ENCODE measurements at regions not wholly inside any gene's neighbourhood (a gene's known extent, or its start where the extent isn't known, plus 50 kb on each side); places are given as distances from the start of the nearest gene placed in this dataset.
"Not testable (repeated sequence)": the region's sequence is repeated elsewhere in the genome, so short reads cannot be mapped to it uniquely, and the experiment has no call there.

DNA sequence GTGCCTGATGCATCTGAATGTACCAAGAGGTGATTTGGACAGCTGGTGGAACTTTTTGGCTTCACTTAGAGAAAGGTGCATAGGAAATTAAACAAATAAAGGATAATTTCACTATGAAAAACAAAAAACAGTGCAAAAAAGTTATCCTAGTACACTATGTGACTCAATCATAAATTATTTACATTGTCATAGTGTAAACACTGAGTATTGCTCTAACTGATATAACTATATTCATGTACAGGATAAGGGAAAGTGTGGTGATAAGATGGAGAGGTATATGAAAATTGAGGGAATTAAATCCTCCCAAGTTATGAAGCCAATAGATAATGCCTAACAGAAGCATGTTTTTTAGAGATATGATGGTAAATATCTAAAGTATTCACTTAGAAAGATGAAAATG lies 50.2 kb upstream of the CPNE4 start:
- ChIA-PET POLR2A (no interaction called here), CTCF (no interaction called here)
- no peak for DNase-seq
- H3K9me3 Mint-ChIP-seq, result no peaks in the 10 kb centered on the region
- H3K36me3 Mint-ChIP-seq (ENCODE audit: low read depth), result no peaks in the 10 kb centered on the region
- no peak overlapping the region for H3K27ac Mint-ChIP-seq
- no peaks in the 10 kb centered on the region for H3K27me3 Mint-ChIP-seq
- no peaks in the 10 kb centered on the region for H3K4me1 Mint-ChIP-seq
- no peak overlapping the region for H3K4me3 Mint-ChIP-seq

- H3K4me1 Mint-ChIP-seq, result no peaks in the 10 kb centered on the region
- DNase-seq, result no peak
- POLR2A ChIA-PET, result no interaction called here
- H3K27ac Mint-ChIP-seq, result no peak overlapping the region
- CTCF ChIA-PET, result no interaction called here
- H3K36me3 Mint-ChIP-seq (ENCODE audit: low read depth), result no peaks in the 10 kb centered on the region
- H3K27me3 Mint-ChIP-seq, result no peaks in the 10 kb centered on the region
- H3K9me3 Mint-ChIP-seq, result no peaks in the 10 kb centered on the region
- no peak overlapping the region for H3K4me3 Mint-ChIP-seq
These were observed 52.5 kb upstream of the CPNE4 start for GRCh38 chr3:132087356-132087755.

GRCh38 chr3:132088291-132088690 lies 53.5 kb upstream of the CPNE4 start:
- Mint-ChIP-seq H3K27me3 (no peaks in the 10 kb centered on the region), H3K9me3 (no peaks in the 10 kb centered on the region), H3K36me3 (ENCODE audit: low read depth) (no peaks in the 10 kb centered on the region), H3K27ac (no peak overlapping the region), H3K4me1 (no peaks in the 10 kb centered on the region), H3K4me3 (no peak overlapping the region)
- ChIA-PET CTCF (no interaction called here), POLR2A (no interaction called here)
- no peak for DNase-seq

DNA sequence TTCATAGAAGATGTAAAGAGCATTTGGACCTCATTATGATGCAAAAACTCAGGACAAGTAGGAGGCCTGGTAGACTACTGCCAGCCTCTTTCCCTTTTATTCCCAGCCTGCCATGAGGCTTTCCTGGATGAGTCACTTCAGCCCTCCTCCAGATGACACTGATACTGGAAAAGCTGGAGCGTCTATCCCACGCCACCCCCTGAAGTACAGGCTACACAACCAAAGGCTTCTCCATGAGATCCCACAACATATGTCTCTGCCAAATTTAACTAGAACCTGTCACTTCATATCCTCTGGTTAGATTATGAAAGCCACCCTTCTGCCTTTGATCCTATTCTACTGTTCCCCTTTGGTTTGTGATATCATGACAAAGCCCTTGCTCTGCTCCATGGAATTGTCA lies 56.1 kb upstream of the CPNE4 start:
- POLR2A ChIA-PET, result no interaction called here
- no peak overlapping the region for H3K27ac Mint-ChIP-seq
- H3K36me3 Mint-ChIP-seq (ENCODE audit: low read depth), result no peaks in the 10 kb centered on the region
- H3K27me3 Mint-ChIP-seq, result no peaks in the 10 kb centered on the region
- H3K4me1 Mint-ChIP-seq, result no peaks in the 10 kb centered on the region
- H3K4me3 Mint-ChIP-seq, result no peak overlapping the region
- H3K9me3 Mint-ChIP-seq, result no peaks in the 10 kb centered on the region
- CTCF ChIA-PET, result no interaction called here
- no peak for DNase-seq

GRCh38 chr3:132116601-132117000 lies 81.8 kb upstream of the CPNE4 start:
- H3K27me3 Mint-ChIP-seq, result no peaks in the 10 kb centered on the region
- no peaks in the 10 kb centered on the region for H3K4me1 Mint-ChIP-seq
- no peak overlapping the region for H3K27ac Mint-ChIP-seq
- ChIA-PET CTCF (no interaction called here), POLR2A (no interaction called here)
- DNase-seq, result no peak
- no peaks in the 10 kb centered on the region for H3K9me3 Mint-ChIP-seq
- no peak overlapping the region for H3K4me3 Mint-ChIP-seq
- H3K36me3 Mint-ChIP-seq (ENCODE audit: low read depth), result no peaks in the 10 kb centered on the region

DNA sequence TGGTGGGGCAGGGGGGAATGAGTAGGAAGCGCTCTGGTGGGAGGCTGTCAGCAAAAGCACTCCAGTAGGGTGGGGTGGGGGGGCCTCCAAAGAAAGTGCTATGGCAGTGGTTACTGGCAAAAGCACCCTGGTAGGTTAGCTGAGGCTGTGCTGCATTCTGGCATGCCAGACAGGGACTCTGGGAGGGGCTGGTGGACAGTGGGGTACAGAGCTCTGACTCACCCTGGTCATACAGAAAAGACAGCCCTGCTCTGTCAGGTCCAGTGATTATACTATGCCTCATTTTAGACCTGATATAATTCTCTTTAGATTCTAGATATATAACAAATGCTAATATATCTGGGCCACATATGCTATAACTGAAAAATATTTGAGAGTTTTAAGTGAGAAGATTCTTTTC lies 82.8 kb upstream of the CPNE4 start:
- ChIA-PET CTCF (no interaction called here), POLR2A (no interaction called here)
- Mint-ChIP-seq H3K36me3 (ENCODE audit: low read depth) (no peaks in the 10 kb centered on the region), H3K9me3 (no peaks in the 10 kb centered on the region), H3K27me3 (no peaks in the 10 kb centered on the region), H3K4me3 (no peak overlapping the region), H3K27ac (no peak overlapping the region), H3K4me1 (no peaks in the 10 kb centered on the region)
- no peak for DNase-seq

DNA sequence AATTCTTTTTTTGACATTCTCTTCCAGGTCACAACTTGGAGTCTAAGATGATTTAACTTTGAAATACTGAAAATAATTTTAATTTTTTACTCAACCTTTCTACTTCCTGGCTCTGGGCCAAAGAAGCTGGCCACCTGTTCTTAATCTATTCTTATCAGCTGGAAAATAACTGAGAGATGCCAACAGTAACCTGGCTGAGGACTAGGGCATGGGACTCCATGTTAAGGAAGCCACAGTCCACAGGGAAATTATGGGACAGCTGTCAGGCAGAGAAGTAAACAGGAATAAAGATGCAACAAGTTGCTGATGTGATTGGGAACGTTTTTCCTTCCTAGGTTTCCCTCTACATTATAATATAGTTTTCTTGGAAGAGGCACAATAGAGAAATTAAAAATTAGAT lies 84.7 kb upstream of the CPNE4 start:
- CTCF ChIA-PET, result no interaction called here
- no peak for DNase-seq
- H3K4me3 Mint-ChIP-seq, result no peak overlapping the region
- H3K27ac Mint-ChIP-seq, result no peak overlapping the region
- H3K27me3 Mint-ChIP-seq, result no peaks in the 10 kb centered on the region
- no peaks in the 10 kb centered on the region for H3K9me3 Mint-ChIP-seq
- no peaks in the 10 kb centered on the region for H3K36me3 Mint-ChIP-seq (ENCODE audit: low read depth)
- H3K4me1 Mint-ChIP-seq, result no peaks in the 10 kb centered on the region
- POLR2A ChIA-PET, result no interaction called here

GRCh38 chr3:132124096-132124495 lies 89.3 kb upstream of the CPNE4 start:
- no peak for DNase-seq
- H3K4me1 Mint-ChIP-seq, result no peaks in the 10 kb centered on the region
- CTCF ChIA-PET, result no interaction called here
- no peaks in the 10 kb centered on the region for H3K36me3 Mint-ChIP-seq (ENCODE audit: low read depth)
- no peaks in the 10 kb centered on the region for H3K27me3 Mint-ChIP-seq
- no peaks in the 10 kb centered on the region for H3K9me3 Mint-ChIP-seq
- no peak overlapping the region for H3K27ac Mint-ChIP-seq
- no peak overlapping the region for H3K4me3 Mint-ChIP-seq
- POLR2A ChIA-PET, result no interaction called here

- H3K27ac Mint-ChIP-seq, result no peak overlapping the region
- H3K27me3 Mint-ChIP-seq, result no peaks in the 10 kb centered on the region
- DNase-seq, result no peak
- no peaks in the 10 kb centered on the region for H3K4me1 Mint-ChIP-seq
- POLR2A ChIA-PET, result no interaction called here
- no peaks in the 10 kb centered on the region for H3K9me3 Mint-ChIP-seq
- CTCF ChIA-PET, result no interaction called here
- H3K4me3 Mint-ChIP-seq, result no peak overlapping the region
- no peaks in the 10 kb centered on the region for H3K36me3 Mint-ChIP-seq (ENCODE audit: low read depth)
These were observed 90.0 kb upstream of the CPNE4 start for GRCh38 chr3:132124651-132125284.

DNA sequence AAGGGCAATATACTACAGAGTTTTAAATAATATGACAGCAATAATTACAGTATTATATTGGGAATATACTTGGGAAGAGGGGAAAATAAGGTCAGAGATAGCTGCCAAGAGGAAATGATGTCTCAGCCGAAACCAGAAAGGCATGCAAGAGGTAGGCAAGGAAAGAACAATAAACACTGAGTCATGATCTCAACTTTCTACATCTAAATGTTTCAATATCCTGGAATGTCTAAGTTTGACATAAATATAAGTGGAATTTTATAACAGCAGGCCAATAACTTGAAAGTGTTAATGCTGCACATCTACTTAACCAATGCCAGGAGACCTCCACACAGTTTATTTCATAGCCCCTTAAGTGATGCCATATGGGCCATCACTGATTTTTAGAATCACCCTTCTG lies 99.8 kb upstream of the CPNE4 start:
- H3K4me1 Mint-ChIP-seq, result no peaks in the 10 kb centered on the region
- H3K4me3 Mint-ChIP-seq, result no peak overlapping the region
- H3K9me3 Mint-ChIP-seq, result no peaks in the 10 kb centered on the region
- no peak for DNase-seq
- ChIA-PET CTCF (no interaction called here), POLR2A (no interaction called here)
- no peaks in the 10 kb centered on the region for H3K27me3 Mint-ChIP-seq
- H3K36me3 Mint-ChIP-seq (ENCODE audit: low read depth), result no peaks in the 10 kb centered on the region
- H3K27ac Mint-ChIP-seq, result no peak overlapping the region

- CTCF ChIA-PET, result no interaction called here
- POLR2A ChIA-PET, result no interaction called here
- no peaks in the 10 kb centered on the region for H3K4me1 Mint-ChIP-seq
These were observed 101.0 kb upstream of the CPNE4 start for GRCh38 chr3:132135628-132136333.

DNA sequence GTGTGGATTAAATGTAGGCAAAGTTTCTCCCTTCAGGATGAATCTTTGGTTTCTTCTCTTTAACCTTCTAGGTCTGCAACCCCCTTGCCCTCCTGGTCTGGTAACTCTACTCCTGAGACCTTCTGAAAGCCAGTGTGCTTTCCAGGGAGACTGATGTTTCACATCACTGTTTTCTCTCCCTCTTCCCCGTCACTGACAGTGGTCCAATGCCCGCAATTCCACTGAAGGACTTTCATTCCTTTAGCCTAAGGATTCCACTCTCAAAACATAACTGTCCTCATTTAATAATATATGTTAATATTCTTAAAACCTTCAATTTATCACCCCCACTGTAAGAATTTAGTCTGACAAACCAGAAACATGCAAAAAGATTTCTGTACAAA lies 101.5 kb upstream of the CPNE4 start:
- DNase-seq, result no peak
- Mint-ChIP-seq H3K9me3 (no peaks in the 10 kb centered on the region), H3K27me3 (no peaks in the 10 kb centered on the region), H3K27ac (no peak overlapping the region), H3K4me3 (no peak overlapping the region), H3K4me1 (no peaks in the 10 kb centered on the region), H3K36me3 (ENCODE audit: low read depth) (no peaks in the 10 kb centered on the region)
- ChIA-PET POLR2A (no interaction called here), CTCF (no interaction called here)

More at GRCh38 chr3:132135628-132136333, 101.0 kb upstream of the CPNE4 start:
- H3K27me3 Mint-ChIP-seq, result no peaks in the 10 kb centered on the region
- H3K9me3 Mint-ChIP-seq, result no peaks in the 10 kb centered on the region
- H3K4me3 Mint-ChIP-seq, result no peak overlapping the region
- H3K27ac Mint-ChIP-seq, result no peak overlapping the region
- H3K36me3 Mint-ChIP-seq (ENCODE audit: low read depth), result no peaks in the 10 kb centered on the region
- no peak for DNase-seq

DNA sequence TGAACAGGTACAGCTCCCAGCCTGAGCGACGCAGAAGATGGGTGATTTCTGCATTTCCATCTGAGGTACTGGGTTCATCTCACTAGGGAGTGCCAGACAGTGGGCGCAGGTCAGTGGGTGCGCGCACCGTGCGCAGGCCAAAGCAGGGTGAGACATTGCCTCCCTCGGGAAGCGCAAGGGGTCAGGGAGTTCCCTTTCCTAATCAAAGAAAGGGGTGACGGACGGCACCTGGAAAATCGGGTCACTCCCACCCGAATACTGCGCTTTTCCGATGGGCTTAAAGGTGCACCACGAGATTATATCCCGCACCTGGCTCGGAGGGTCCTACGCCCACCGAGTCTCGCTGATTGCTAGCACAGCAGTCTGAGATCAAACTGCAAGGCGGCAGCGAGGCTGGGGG lies 102.1 kb upstream of the CPNE4 start:
- H3K4me3 Mint-ChIP-seq; H3K36me3 Mint-ChIP-seq (ENCODE audit: low read depth); H3K9me3 Mint-ChIP-seq; H3K4me1 Mint-ChIP-seq; CTCF ChIA-PET; POLR2A ChIA-PET; H3K27me3 Mint-ChIP-seq; DNase-seq; H3K27ac Mint-ChIP-seq: not testable (repeated sequence)

DNA sequence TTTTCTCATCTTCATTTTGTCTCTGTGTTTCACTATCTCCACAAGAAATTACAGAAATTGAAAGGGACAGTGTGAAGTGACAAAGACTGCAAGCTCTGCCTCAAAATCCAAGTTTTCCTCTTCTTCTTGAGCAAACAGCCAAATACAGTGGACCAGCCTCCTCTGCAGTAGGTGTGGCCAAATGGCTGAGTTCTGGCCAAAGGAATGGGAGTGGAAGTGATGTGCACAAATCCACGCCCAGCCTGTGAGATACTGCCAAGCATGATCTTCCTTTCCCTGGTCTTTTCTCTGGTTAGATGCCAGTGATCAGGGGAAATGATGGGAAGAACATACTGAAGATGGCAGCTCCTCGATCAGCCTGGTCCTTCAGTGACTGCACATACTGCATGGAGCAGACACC lies 111.0 kb upstream of the CPNE4 start:
- ChIA-PET POLR2A (no interaction called here), CTCF (no interaction called here)
- Mint-ChIP-seq H3K9me3 (no peaks in the 10 kb centered on the region), H3K27ac (no peak overlapping the region), H3K4me1 (no peaks in the 10 kb centered on the region), H3K36me3 (ENCODE audit: low read depth) (no peaks in the 10 kb centered on the region), H3K4me3 (no peak overlapping the region), H3K27me3 (peaks cover 1% of the 10 kb centered on the region)
- DNase-seq, result no peak

All from activated CD4-positive, alpha-beta memory T cell treated with anti-CD3 and anti-CD28 coated beads, Interleukin-2, amount 10 ng/mL, durations not matched to agents 7 days and 5 days (primary cell).